GM10266 (cell line): ENCODE measurements at regions not wholly inside any gene's neighbourhood (a gene's known extent, or its start where the extent isn't known, plus 50 kb on each side); places are given as distances from the start of the nearest gene placed in this dataset.
"Not testable (repeated sequence)": the region's sequence is repeated elsewhere in the genome, so short reads cannot be mapped to it uniquely, and the experiment has no call there.

Source experiments
- DNase-seq: peaks from one replicate; pipeline ENCODE4 v3.0.0; 2012; ENCODE audit errors: extremely low spot score
- CTCF ChIP-seq: IDR thresholded peaks from 2 replicates; pipeline ENCODE4 v1.5.1; 2012; ENCODE audit warnings: mild to moderate bottlenecking, low read depth; ENCODE audit not compliant: control insufficient read depth, insufficient read depth; ENCODE audit errors: missing control alignments

DNA sequence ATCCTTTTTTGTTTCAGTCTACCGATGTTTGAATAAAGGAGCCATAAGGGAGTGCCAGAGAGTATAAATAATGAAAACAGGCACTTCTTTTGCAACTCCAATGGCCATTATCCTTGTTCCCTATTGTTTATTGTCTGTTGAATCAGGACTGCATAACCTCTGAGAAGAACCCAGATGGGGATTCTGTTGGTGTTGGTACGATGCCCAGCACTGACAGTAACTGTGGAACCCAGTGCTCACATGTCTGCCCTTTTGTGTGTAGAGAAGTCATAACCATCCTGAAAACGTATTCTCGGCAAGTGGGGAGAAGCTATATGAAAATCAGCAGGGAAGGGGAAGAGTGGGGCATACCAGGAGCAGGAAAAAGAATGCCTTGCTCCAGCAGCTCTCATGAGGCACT lies 195.1 kb upstream of the EDNRA start:
- no peak for DNase-seq
- no peak for TF ChIP-seq CTCF

- no peak for TF ChIP-seq CTCF
- DNase-seq = no peak
These were observed 193.9 kb upstream of the EDNRA start for GRCh38 chr4:147286846-147287587.

DNA sequence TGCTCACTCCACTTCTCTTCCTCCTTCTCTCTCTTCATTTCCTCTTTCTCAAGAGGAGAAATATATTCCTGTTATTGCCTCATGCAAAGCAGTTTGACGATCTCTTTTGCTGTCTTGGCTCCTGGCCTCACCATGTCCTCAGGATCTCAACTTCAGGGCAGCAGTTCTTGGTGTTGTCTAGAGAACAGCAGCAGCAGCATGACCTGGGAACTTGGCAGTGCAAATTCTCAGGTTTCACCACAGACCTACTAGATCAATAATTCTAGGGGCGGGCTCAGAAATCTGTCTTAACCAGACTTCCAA lies 193.4 kb upstream of the EDNRA start:
- DNase-seq = no peak
- TF ChIP-seq CTCF = no peak

- DNase-seq = no peak
- no peak for TF ChIP-seq CTCF
These were observed 192.4 kb upstream of the EDNRA start for GRCh38 chr4:147288512-147288911.

- DNase-seq = no peak
- no peak for TF ChIP-seq CTCF
These were observed 191.7 kb upstream of the EDNRA start for GRCh38 chr4:147289181-147289580.

GRCh38 chr4:147292604-147293313 lies 188.1 kb upstream of the EDNRA start:
- not testable (repeated sequence) for DNase-seq

DNA sequence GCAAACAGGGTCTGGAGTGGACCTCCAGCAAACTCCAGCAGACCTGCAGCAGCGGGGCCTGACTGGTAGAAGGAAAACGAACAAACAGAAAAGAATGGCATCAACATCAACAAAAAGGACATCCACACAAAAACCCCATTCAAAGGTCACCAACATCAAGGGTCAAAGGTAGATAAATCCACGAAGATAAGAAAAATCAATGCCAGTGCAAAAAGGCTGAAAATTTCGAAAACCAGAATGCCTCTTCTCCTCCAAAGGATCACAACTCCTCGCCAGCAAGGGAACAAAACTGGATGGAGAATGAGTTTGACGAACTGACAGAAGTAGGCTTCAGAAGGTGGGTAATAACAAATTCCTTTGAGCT lies 187.6 kb upstream of the EDNRA start:
- DNase-seq = not testable (repeated sequence)

GRCh38 chr4:147299205-147299604 lies 181.7 kb upstream of the EDNRA start:
- no peak for DNase-seq
- no peak for TF ChIP-seq CTCF
